AG08395 (cell line): ENCODE measurements at regions not wholly inside any gene's neighbourhood (a gene's known extent, or its start where the extent isn't known, plus 50 kb on each side); places are given as distances from the start of the nearest gene placed in this dataset.
A peak's percentile ranks its signal among the peaks of the same experiment; 100 is the strongest.
"Not testable (repeated sequence)": the region's sequence is repeated elsewhere in the genome, so short reads cannot be mapped to it uniquely, and the experiment has no call there.

Experiments used
- DNase-seq: peaks from one replicate; pipeline ENCODE4 v3.0.0; 2012; ENCODE audit warnings: mixed read lengths, low spot score

DNA sequence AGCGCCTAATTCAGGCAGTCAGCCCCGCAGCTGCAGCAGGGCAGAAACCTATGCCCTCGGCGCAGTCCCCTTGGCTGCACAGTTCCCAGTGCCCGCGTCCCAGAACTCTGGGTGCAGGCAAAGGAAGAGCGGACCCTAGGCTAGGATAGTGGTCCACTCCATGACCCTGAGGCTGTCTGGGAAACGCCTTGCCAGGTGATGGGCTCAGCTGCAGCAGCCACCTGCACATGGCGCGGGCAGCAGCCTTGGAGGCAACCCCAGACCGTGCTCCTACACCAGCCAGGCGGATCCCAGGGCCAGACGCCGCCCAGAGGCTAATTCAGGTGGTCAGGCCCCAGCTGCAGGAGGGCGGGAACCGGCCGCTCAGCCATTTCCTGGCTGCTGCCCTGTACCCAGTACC, 83.0 kb downstream of the POTEC start:
- DNase-seq, result not testable (repeated sequence)

DNA sequence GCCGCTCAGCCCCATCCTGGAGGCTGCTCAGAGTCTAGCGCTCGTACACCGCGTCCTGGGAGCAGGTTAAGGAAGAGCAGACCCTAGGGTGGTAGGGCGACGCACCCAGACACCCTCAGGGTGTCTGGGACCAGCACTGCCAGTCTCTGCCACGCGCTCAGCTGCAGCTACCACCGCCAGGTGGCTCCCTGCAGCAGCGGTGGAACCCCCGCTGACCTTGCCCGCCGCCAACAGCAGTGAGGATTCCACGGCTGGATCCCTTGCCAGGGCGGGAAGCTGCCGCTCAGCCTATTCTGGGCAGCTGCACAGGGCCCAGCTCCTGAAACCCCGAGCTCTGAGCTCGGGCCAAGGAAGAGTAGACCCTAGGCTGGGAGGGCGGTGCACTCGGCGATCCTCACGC, 83.6 kb downstream of the POTEC start:
- not testable (repeated sequence) for DNase-seq

GRCh38 chr18:14458009-14458945, 85.1 kb downstream of the POTEC start:
- not testable (repeated sequence) for DNase-seq

GRCh38 chr18:14450637-14451009, 92.8 kb downstream of the POTEC start:
- DNase-seq, result not testable (repeated sequence)

GRCh38 chr18:14449995-14450636, 93.3 kb downstream of the POTEC start:
- not testable (repeated sequence) for DNase-seq

GRCh38 chr18:14449062-14449461, 94.3 kb downstream of the POTEC start:
- not testable (repeated sequence) for DNase-seq

GRCh38 chr18:14447715-14448114, 95.7 kb downstream of the POTEC start:
- not testable (repeated sequence) for DNase-seq

DNA sequence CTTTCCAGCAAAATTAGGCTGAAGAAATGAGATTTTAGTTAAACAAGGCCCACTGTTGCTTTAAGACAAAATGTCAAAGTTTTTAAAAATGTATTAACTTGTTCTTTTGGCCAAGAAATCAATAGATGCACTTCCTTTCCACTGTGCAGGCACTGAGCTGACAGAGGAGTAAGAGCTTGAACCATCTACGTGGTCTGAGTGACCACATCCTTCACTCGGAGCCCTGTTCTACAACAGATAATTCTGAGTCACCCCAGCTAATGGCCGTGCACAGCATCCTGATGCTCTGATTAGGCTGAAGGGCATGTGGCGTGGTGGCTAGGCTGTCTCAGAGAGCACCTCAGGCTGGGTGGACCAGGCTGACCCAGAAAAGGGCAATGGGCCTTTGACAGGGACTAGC, 107.9 kb downstream of the POTEC start:
- not testable (repeated sequence) for DNase-seq

DNA sequence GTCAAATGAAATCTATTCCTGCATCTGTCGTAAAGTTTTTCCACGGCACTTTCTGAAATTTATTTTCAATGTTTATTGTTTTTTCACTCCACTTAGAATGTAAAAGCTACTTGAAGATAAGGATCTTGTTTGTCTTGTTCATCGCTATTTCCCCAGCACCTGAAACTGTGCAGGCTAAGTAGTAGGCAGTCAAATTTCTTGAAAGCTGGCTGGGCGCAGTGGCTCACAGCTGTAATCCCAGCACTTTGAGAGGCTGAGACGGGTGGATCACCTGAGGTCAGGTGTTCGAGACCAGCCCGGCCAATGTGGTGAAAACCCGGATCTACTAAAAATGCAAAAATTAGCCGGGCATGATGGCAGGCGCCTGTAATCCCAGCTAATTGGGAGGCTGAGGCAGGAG, 111.0 kb downstream of the POTEC start:
- DNase-seq, result not testable (repeated sequence)

GRCh38 chr18:14431031-14431521, 112.3 kb downstream of the POTEC start:
- peak; percentile 1 for DNase-seq

GRCh38 chr18:14415806-14416205, 127.6 kb downstream of the POTEC start:
- not testable (repeated sequence) for DNase-seq

GRCh38 chr18:14415399-14415798, 128.0 kb downstream of the POTEC start:
- not testable (repeated sequence) for DNase-seq

DNA sequence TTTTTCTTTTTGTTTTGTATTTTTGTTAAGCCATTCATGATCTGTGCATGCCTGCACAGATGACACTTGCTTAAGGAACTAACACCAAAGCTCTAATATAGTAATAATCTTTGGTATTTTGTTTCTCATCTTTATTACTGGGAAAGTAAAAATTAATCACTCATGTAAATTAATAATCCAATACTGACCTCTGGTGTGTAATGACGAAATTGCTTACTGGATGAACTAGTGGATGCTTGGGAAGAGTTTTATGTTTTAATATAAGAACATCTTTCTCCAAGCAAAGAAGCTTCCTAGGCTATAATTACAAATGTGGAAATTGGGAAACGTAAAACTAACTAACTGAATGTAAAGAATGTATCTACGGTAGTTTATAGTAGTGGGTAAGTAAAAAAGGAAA, 147.9 kb downstream of the POTEC start:
- DNase-seq, result not testable (repeated sequence)

- DNase-seq, result not testable (repeated sequence)
Observed at GRCh38 chr18:14393563-14394103, 149.8 kb downstream of the POTEC start.

DNA sequence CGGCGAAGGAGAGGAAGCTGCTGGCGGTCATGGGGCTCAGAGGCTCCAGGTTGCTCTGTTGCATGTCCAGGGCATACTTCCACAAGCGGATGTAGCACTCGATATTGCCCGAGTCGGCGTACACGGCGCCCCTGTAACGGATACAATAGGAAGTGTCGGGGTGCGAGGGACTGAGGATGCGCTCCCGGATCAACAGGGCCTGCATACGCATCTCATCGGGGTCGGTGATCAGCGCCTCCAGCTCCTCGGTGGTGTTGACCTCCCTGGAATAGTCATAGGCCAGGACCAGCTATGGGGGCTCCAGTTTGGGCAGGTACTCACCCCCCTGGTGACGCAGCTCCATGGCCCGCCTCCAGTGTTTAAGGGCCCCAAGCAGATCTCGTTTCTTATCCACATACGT, 150.8 kb downstream of the POTEC start:
- DNase-seq, result not testable (repeated sequence)

DNA sequence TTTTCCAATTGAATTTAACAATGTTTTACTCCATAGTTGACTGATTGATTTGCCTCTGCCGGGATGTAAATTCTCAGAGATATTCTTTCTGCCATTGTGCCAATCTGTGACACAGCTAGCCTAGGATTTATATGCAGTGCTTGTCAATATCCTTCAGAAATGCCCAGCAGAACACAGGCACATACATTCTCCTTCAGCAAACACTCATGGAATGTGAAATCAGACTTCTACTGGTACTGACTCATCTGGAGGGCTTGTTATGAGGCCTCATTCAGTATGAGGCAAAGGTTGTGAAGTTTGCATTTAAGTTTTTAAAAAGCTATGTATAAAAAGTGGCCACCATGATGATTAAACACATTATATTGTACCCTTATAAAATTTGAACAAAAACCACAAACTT, 158.4 kb downstream of the POTEC start:
- not testable (repeated sequence) for DNase-seq

GRCh38 chr18:14382666-14383065, 160.7 kb downstream of the POTEC start:
- not testable (repeated sequence) for DNase-seq

DNA sequence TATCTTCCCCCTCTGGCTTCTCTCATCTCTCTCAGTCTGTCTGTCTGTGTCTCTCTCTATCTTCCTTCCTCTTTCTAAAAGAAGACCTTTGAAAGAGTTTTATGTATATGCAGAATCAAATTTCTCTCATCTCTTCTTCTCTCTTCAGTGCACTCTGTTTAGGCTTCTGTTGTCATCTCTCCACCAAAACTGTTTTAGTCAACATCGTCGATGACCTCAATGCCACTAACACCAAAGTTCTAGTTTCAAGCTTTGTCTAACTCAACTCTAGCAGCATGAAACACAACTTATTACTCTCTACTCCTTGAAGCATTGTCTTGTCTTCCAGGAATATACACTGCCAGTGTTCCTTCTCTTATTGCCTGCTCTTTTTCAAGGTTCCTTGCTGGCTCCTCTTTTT, 163.9 kb downstream of the POTEC start:
- DNase-seq, result not testable (repeated sequence)

GRCh38 chr18:14378376-14378775, 165.0 kb downstream of the POTEC start:
- not testable (repeated sequence) for DNase-seq

DNA sequence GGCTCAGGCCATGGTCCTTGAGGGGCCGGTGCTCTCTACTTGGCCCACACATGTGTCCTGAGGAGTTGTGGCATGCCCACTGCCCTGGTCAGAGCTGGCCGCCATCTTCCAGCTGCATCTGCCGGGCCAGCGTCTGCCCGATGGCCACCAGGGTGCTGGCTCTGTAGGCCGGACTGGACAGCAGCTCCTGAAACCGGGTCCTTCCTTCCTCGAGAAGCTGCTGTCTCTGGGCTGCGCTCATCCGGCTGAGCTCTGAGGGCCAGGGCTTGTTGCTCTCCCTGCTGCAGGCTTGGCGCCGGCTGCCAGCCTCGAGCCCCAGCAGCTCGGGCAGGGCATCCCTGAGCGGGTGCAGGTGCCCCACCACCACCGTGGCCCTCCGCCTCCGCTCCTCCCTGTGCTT, 182.1 kb downstream of the POTEC start:
- DNase-seq, result not testable (repeated sequence)

- DNase-seq, result not testable (repeated sequence)
Observed at GRCh38 chr18:14357553-14358297, 185.7 kb downstream of the POTEC start.

DNA sequence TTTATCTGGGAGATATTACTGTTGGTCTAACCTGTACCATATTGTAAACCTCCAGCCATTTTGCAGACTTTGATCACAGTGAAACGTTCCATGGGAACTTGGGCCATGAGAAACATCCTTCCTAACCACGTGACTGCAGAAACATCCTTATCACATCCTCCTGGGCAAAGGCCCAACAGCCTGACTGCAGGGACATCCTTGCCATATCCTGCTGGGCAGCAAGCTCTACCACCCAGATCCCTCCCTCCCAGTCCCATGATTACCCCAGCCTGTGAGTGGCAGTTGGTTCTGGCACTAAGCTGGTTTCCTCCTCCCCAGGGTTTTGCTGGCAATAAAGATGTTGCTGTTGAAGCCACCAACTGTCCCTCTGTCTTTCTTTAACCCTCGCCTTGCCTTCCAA, 201.2 kb downstream of the POTEC start:
- DNase-seq, result not testable (repeated sequence)
